ENCODE measurements at regions not wholly inside any gene's neighbourhood (a gene's known extent, or its start where the extent isn't known, plus 50 kb on each side); places are given as distances from the start of the nearest gene placed in this dataset.
"Not testable (repeated sequence)": the region's sequence is repeated elsewhere in the genome, so short reads cannot be mapped to it uniquely, and the experiment has no call there.

DNA sequence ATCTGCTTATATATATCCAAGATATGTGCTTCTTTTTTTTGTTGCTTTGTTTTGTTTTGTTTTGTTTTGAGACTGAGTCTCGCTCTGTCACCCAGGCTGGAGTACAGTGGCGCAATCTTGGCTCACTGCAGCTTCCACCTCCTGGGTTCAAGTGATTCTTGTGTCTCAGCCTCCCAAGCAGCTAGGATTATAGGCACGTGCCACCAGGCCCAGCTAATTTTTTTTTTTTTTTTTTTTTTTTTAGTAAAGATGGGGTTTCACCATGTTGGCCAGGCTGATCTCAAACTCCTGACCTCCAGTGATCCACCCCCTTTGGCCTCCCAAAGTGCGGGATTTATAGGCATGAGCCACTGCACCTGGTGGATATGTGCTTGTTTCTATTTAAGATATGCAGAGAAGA lies 314.6 kb upstream of the G2E3 start:
- not testable (repeated sequence) for DNase-seq (ENCODE audit: low read depth, low spot score); H3K4me3 ChIP-seq (ENCODE audit: low read length)

GRCh38 chr14:30251017-30251416 lies 307.9 kb upstream of the G2E3 start:
- H3K4me3 ChIP-seq (ENCODE audit: low read length), result no peak overlapping the region
- DNase-seq (ENCODE audit: low read depth, low spot score), result no peak

GRCh38 chr14:30251557-30252100 lies 307.3 kb upstream of the G2E3 start:
- no peak overlapping the region for H3K4me3 ChIP-seq (ENCODE audit: low read length)
- DNase-seq (ENCODE audit: low read depth, low spot score), result no peak

GRCh38 chr14:30252151-30252550 lies 306.8 kb upstream of the G2E3 start:
- no peak overlapping the region for H3K4me3 ChIP-seq (ENCODE audit: low read length)
- DNase-seq (ENCODE audit: low read depth, low spot score), result no peak

GRCh38 chr14:30252783-30253674 lies 305.9 kb upstream of the G2E3 start:
- no peak overlapping the region for H3K4me3 ChIP-seq (ENCODE audit: low read length)
- no peak for DNase-seq (ENCODE audit: low read depth, low spot score)

- H3K4me3 ChIP-seq (ENCODE audit: low read length), result no peak overlapping the region
- DNase-seq (ENCODE audit: low read depth, low spot score), result no peak
These were observed 302.3 kb upstream of the G2E3 start for GRCh38 chr14:30256627-30257026.

DNA sequence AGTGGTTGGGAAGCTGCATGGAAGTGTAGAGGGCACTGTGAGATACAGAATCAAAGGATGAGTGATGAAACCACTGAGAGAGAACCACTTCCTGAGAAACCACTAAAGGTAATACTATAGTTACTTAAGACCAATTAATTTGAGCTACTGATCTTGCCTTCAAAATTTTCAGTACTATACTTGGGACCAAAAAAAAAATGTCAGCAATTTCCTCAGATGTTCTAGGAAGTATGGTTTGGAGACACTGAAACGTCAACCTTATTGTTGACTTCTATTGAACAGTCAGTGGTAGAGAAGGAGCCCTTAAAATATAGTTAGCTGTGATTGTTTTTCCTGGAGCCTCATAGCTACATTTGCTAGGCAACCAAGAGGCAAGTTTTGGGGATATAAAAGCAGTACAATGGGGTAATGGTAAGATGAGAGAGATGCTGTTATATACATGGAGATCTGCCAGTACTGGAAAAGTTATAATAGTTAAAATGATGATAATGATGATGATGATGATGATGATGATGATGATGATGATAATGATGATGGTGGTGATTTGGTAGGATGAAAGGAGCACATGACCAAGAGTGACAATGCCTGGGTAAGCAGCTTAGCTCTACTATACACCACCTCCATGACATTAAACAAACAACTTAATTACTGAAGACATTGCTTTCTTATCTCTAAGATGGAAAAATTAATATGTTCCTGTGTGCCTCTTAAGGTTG lies 300.9 kb upstream of the G2E3 start:
- no peak overlapping the region for H3K4me3 ChIP-seq (ENCODE audit: low read length)

DNA sequence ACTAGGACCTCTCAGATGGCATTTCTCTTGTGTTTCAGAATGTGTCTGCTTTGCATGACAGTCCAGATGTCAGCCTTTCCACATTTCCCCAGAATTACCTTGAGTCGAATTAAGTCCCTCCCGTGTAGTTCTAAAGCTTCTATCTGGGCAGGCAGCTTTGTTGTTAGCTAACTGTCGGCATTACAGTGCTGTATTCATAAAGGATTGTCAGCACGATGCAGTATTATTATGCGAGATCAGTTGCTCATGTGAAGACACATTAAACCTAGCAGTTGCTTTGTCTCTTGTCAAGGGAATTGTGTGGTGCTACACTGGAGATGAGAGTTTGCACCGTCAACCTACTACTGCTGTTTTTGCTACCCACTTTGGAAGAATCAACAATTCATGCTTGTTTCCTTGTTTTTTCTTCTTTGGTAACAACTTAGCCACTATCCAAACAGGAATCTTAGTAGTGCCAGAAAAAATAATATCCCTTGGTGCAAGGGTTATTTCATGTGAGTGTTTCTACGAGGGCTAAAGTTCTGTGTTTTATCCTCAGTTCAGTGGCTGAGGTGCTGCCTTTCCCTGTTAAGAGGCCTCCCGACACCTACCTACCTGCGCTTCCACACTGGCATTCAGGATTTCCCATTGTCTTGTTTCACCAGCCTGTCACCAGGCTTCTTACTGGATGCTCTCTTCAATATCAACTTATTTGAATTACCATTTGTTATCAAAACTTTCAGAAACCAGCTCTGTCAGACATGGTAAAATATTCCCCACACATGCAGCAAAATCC lies 297.9 kb upstream of the G2E3 start:
- DNase-seq (ENCODE audit: low read depth, low spot score), result no peak
- no peak overlapping the region for H3K4me3 ChIP-seq (ENCODE audit: low read length)

More for the DNA sequence above, 300.9 kb upstream of the G2E3 start:
- DNase-seq (ENCODE audit: low read depth, low spot score), result no peak

DNA sequence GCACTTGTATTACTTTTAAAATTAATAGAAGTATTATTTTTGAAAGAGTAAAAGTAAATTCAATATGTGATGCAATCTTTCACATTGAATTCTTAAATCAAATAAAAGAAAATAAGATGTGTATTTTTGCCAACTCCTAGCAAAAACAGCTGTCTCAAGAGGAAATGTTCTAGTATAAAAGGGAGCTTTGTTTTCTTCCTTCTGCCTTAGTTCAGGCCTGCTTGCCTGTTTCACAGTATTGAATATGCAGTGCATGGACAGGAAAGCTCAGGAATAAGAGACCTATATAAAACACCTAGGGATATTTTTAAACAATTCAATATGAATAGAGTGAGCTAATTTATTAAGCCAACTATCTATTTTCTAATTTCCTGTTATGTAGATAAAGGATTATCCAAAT lies 294.8 kb upstream of the G2E3 start:
- no peak for DNase-seq (ENCODE audit: low read depth, low spot score)
- H3K4me3 ChIP-seq (ENCODE audit: low read length), result no peak overlapping the region

GRCh38 chr14:30266290-30266689 lies 292.7 kb upstream of the G2E3 start:
- no peak for DNase-seq (ENCODE audit: low read depth, low spot score)
- no peak overlapping the region for H3K4me3 ChIP-seq (ENCODE audit: low read length)

DNA sequence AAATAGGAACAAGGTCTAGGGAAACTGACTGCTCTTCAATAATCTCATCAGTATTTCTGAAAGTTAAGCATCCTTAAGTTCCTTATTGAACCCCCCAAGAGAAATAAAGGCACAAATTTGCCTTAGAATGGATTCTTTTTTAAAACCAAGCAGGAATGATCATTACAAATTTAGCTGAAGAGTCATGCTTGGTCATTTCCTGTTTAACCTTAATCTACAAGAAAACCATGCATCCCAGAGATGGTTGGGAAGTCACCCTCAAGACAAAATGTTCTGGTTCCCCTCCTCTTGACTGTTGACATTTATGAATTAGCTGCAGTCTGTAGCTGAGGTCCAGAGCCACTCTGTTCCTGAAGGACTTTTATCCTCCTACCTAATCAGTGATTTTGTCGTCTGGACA lies 291.8 kb upstream of the G2E3 start:
- H3K4me3 ChIP-seq (ENCODE audit: low read length), result no peak overlapping the region
- no peak for DNase-seq (ENCODE audit: low read depth, low spot score)

DNA sequence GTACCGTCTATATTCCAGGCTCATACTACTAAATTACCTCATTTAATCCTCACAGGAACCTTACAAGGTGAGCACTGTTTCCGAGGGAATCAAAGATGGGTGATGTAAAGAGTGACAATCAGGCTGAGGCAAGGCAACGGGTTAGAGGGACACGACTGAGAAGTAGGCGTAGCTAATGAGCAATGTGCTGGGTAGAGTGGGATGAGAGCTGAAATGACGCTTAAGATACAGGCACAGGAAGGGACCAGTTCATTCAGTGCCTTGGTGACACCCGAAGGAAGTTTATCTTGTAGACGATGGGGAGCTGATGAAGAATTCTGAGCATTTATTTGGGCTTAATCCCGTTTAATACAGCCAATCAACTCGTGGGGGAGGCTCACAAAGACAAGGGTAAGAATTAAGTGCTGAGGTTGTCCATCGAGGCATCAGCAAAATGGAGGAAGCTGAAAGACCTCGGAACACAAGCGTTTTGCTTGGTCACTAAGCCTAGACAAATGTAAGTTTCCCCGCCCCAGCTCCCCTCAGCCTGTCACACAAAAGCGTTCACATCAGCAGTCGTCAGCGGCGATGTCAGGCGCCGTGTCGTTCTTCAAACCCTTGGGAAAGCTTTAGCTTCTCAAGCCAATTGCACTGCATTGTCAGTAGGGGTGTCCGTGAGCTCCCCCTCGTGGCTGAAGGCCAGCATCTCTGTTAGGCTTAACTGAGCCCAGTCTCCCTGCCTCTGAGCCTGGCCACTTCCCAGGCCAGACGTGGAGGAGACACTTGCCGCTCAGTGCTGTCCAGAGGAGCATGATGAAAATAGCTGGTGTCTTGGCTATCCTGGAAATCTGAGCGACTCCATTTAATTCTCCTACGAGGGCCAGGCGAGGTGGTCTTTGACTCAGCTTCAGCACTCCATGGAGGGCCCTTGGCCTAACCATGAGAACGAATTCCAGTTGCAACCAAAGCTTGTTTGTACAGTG lies 288.5 kb upstream of the G2E3 start:
- DNase-seq (ENCODE audit: low read depth, low spot score), result peak; percentile 63
- H3K4me3 ChIP-seq (ENCODE audit: low read length), result peak overlapping the region; percentile 20; the same call in 1 of the 2 replicates

- no peak for DNase-seq (ENCODE audit: low read depth, low spot score)
These were observed 287.1 kb upstream of the G2E3 start for GRCh38 chr14:30271811-30272323.

DNA sequence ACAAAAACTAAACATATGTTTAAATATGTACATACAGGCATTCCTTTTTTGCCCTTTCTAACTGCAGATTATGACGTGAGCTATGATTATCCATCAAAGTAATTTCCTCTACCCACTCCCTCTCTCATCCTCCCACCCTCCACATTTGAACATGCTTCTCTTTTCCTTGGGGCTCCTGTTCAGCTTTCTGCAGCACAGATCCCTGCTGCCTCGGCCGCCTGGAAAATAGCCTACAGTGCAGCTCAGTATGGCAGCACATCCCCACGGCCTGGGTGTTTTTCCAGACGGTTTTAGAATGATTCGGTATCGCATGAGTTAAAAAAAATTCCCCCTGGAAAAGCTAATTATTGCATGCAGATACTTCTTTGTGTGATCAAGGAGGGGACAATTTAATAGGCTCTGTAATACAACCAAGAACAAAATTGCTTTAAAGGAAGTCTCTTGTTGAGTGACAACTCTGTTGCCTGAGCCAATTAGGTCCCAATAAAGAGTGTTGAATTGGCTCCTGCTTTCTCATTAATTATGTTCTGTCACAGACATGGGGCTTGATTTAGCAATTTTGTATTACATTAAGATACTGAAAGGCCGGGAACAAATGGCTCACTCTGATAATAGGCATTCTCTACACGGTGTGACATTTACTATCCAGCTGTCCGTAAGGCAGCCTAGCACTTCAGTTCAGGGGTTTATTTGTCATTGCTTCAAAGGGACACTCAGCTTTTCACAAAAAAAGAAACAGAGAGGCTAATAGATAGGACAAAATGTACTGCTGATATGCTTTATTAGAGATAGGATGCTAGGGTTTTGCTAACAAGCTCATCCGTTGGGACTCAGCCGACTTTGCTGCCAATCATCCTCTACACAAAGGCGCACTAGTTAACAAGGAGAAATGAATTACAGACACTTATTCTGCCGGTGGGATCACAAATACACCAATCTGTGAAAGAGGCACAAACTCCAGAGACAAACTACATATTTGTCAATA lies 285.8 kb upstream of the G2E3 start:
- DNase-seq (ENCODE audit: low read depth, low spot score), result no peak
- no peak overlapping the region for H3K4me3 ChIP-seq (ENCODE audit: low read length)

More at GRCh38 chr14:30271811-30272323, 287.1 kb upstream of the G2E3 start:
- H3K4me3 ChIP-seq (ENCODE audit: low read length), result no peak overlapping the region

DNA sequence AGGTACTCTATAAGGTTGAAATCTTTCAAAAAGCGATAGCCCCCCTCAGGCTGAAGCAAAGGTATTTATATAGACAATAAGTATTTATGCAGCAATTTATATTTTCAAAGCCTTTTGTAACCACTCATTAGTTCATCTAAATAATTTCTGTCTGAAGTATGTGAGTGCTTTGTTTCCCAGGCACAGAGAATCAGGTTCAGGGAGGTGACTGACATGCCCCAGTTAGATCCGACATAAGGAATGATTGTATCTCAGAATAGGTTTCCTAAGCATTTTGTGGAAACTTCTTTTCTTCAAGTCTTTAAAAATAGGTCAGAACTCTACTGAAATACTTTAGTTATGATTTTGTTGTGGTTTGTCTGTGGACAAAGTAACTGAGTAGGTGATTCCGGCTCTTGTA lies 283.4 kb upstream of the G2E3 start:
- H3K4me3 ChIP-seq (ENCODE audit: low read length), result no peak overlapping the region
- no peak for DNase-seq (ENCODE audit: low read depth, low spot score)

GRCh38 chr14:30277268-30277667 lies 281.7 kb upstream of the G2E3 start:
- no peak for DNase-seq (ENCODE audit: low read depth, low spot score)
- H3K4me3 ChIP-seq (ENCODE audit: low read length), result no peak overlapping the region

- not testable (repeated sequence) for H3K4me3 ChIP-seq (ENCODE audit: low read length); DNase-seq (ENCODE audit: low read depth, low spot score)
These were observed 280.1 kb upstream of the G2E3 start for GRCh38 chr14:30278856-30279255.
